Central memory CD8-positive, alpha-beta T cell (primary cell): ENCODE measurements at regions not wholly inside any gene's neighbourhood (a gene's known extent, or its start where the extent isn't known, plus 50 kb on each side); places are given as distances from the start of the nearest gene placed in this dataset.
"Not testable (repeated sequence)": the region's sequence is repeated elsewhere in the genome, so short reads cannot be mapped to it uniquely, and the experiment has no call there.

Source experiments
- ATAC-seq: fragments of 150-1000 bp; cut with Tn5 transposase; replicated peaks from 2 replicates; pipeline ENCODE4 v1.10.0; 2022; ENCODE audit warnings: mild to moderate bottlenecking, moderate FRiP score, moderate number of reproducible peaks; ENCODE audit not compliant: poor library complexity, severe bottlenecking; ENCODE audit errors: extremely low read depth
- DNase-seq, 2 donors: peaks; one replicate each; pipeline ENCODE4 v3.0.0; 2021; ENCODE audit warnings: low spot score in 2 of 2
- H3K27ac Mint-ChIP-seq: one replicate; pipeline ENCODE4 v1.8.0; 2022; ENCODE audit warnings: low read depth, mild to moderate bottlenecking, moderate library complexity, mixed read lengths
- H3K27me3 Mint-ChIP-seq: one replicate; pipeline ENCODE4 v1.8.0; 2022; ENCODE audit warnings: mixed read lengths
- H3K36me3 Mint-ChIP-seq: one replicate; pipeline ENCODE4 v1.8.0; 2022; ENCODE audit warnings: mild to moderate bottlenecking, moderate library complexity, mixed read lengths; ENCODE audit not compliant: insufficient read depth
- H3K4me1 Mint-ChIP-seq: one replicate; pipeline ENCODE4 v1.8.0; 2022; ENCODE audit warnings: mixed read lengths
- H3K4me3 Mint-ChIP-seq: one replicate; pipeline ENCODE4 v1.8.0; 2022; ENCODE audit warnings: mild to moderate bottlenecking, moderate library complexity, mixed read lengths
- H3K9me3 Mint-ChIP-seq: one replicate; pipeline ENCODE4 v1.8.0; 2022; ENCODE audit warnings: mixed read lengths

DNA sequence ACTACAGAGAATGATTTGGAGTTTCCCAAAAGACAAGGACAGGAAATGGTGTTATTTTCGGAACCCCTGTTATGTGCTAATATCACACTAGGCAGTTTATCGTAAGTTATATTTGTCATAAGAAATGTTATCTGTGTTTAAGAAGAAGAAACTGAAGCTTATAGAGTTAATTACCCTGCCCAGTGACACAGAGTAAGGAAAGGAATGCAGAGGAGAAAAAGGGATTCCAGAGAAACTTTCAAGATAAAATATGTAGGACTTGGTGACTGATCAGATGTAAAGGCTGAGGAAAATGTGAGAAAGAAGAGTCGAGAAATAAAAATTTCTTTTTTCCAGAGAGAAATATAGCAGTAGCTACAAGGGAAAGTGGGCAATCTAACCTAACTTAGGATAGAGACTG lies 63.5 kb upstream of the ZNF746 start:
- Mint-ChIP-seq H3K9me3 (no peaks in the 10 kb centered on the region), H3K27ac (no peak overlapping the region), H3K36me3 (peaks cover 11% of the 10 kb centered on the region), H3K4me1 (peaks cover 37% of the 10 kb centered on the region), H3K4me3 (no peak overlapping the region), H3K27me3 (no peaks in the 10 kb centered on the region)
- DNase-seq, result no peak
- no peak for ATAC-seq

DNA sequence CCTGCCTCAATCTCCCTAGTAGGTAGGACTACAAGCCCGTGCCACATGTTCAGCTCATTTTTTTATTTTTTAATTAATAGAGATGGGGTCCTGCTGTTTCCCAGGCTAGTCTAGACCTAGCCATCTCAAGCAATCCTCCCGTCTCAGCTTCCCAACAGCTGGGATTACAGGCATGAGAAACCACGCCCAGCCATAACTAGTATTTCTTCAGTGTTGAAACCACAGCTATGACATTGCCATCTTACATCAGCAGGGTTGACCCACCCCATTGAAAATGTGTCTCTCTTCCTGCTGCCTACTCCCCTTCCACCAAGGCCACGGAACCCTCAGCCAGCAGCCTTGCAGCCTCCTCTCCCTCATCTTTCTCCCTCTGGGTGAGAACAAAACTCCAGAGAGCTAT lies 62.1 kb upstream of the ZNF746 start:
- peak overlapping the region; percentile 82 for H3K27ac Mint-ChIP-seq
- H3K4me3 Mint-ChIP-seq, result no peak overlapping the region
- no peaks in the 10 kb centered on the region for H3K9me3 Mint-ChIP-seq
- H3K27me3 Mint-ChIP-seq, result no peaks in the 10 kb centered on the region
- DNase-seq, result no peak
- ATAC-seq, result no peak
- peaks cover 16% of the 10 kb centered on the region for H3K36me3 Mint-ChIP-seq
- peaks cover 24% of the 10 kb centered on the region for H3K4me1 Mint-ChIP-seq

DNA sequence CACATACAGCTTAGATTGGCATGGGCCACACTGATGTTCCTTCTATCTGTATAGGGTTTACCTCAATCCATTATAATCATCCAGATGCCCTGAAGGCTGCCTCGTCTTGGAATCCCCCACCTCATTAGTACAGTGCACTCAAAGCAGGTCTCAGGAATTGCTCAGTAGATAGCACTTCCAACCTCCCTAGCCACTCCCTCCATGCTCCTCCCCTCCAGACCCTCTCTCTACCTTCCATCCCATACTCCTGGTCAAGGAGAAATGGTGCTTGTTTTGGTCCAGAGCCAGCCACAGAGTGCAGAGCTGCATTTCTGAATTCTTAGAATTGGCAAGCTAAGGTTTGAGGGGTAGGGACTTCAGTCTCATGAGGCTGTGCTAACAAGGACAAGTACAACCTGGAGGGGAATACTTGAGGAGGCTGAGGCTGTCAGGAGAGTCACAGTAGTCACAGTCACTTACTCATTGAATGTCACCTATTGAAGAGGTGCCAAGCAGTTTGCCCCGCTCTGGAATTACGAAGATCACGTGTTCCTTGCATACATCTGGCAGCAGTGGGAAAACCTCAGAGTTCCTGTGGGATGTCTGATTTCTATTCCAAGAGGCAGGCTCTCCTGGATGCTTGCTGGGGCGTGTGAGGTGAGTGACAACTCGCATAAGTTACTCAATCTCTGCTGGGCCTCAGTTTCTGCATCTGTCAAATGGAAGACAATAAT lies 60.7 kb upstream of the ZNF746 start:
- Mint-ChIP-seq H3K9me3 (no peaks in the 10 kb centered on the region), H3K27ac (peak overlapping the region; percentile 14), H3K4me1 (peaks cover 18% of the 10 kb centered on the region), H3K27me3 (no peaks in the 10 kb centered on the region), H3K4me3 (no peak overlapping the region), H3K36me3 (peaks cover 16% of the 10 kb centered on the region)
- ATAC-seq (no peak), DNase-seq (no peak)

DNA sequence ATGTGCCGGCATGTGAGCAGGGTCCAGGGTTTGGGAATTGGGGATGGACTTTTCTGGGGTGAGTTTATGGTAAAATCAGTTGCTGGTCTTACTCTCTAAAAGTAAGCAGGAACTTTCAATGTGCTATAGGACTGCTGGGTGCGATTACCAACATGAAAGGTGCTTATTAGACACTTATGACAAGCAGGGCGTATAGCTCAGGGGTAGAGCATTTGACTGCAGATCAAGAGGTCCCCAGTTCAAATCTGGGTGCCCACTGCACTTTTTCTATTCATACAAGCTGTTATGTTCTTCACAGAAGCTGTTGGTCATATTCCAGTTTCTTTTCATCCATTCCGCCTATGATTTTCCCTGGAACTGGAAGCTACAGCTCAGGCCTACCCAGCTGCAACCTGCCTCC lies 58.9 kb upstream of the ZNF746 start:
- Mint-ChIP-seq H3K36me3 (peaks cover 25% of the 10 kb centered on the region), H3K4me1 (peaks cover 12% of the 10 kb centered on the region)
- DNase-seq, H3K9me3 Mint-ChIP-seq, H3K27me3 Mint-ChIP-seq, ATAC-seq, H3K4me3 Mint-ChIP-seq, H3K27ac Mint-ChIP-seq: not testable (repeated sequence)

DNA sequence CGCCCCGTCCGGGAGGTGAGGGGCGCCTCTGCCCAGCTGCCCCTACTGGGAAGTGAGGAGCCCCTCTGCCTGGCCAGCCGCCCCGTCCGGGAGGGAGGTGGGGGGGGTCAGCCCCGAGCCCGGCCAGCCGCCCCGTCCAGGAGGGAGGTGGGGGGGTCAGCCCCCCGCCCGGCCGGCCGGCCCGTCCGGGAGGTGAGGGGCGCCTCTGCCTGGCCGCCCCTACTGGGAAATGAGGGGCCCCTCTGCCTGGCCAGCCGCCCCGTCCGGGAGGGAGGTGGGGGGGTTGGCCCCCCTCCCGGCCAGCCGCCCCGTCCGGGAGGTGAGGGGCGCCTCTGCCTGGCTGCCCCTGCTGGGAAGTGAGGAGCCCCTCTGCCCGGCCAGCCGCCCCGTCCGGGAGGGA lies 57.2 kb upstream of the ZNF746 start:
- not testable (repeated sequence) for H3K27me3 Mint-ChIP-seq, H3K4me3 Mint-ChIP-seq, DNase-seq, H3K4me1 Mint-ChIP-seq, H3K9me3 Mint-ChIP-seq, ATAC-seq, H3K27ac Mint-ChIP-seq
- peaks cover 31% of the 10 kb centered on the region for H3K36me3 Mint-ChIP-seq

DNA sequence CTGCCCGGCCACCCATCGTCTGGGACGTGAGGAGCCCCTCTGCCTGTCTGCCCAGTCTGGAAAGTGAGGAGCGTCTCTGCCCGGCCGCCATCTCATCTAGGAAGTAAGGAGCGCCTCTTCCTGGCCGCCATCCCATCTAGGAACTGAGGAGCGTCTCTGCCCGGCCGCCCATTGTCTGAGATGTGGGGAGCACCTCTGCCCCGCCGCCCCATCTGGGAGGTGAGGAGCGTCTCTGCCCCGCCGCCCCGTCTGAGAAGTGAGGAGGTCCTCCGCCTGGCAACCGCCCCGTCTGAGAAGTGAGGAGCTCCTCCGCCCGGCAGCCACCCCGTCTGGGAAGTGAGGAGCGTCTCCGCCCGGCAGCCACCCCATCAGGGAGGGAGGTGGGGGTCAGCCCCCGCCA lies 56.4 kb upstream of the ZNF746 start:
- H3K9me3 Mint-ChIP-seq, ATAC-seq, DNase-seq, H3K4me3 Mint-ChIP-seq, H3K27me3 Mint-ChIP-seq, H3K4me1 Mint-ChIP-seq, H3K27ac Mint-ChIP-seq: not testable (repeated sequence)
- H3K36me3 Mint-ChIP-seq, result peaks cover 35% of the 10 kb centered on the region

DNA sequence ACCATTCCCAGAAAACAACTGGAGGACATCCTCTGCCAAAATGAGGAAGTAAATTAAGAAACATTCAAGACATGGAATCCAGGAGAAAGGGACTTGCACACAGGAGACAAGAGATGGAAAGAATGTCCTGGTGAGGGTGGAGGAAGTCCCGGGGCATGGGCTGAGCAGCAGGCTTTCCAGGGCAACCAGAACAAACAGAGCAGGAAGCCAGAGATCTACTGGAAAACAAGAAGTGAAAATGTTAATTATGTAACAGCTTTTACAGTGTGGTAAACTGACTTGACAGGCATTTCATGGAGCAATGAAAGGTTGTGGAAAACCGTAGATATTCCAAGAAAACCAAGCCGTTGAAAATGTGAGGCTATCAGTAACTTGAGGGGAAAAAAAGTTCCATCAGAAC lies 55.2 kb upstream of the ZNF746 start:
- ATAC-seq (no peak), DNase-seq (no peak)
- Mint-ChIP-seq H3K27ac (no peak overlapping the region), H3K9me3 (no peaks in the 10 kb centered on the region), H3K36me3 (peaks cover 37% of the 10 kb centered on the region), H3K27me3 (no peaks in the 10 kb centered on the region), H3K4me3 (no peak overlapping the region), H3K4me1 (no peaks in the 10 kb centered on the region)
